Ovary (tissue), 3 donors: ENCODE measurements at regions not wholly inside any gene's neighbourhood (a gene's known extent, or its start where the extent isn't known, plus 50 kb on each side); places are given as distances from the start of the nearest gene placed in this dataset.

ENCODE experiments used
- POLR2A ChIP-seq: fragments of 450-650 bp; IDR thresholded peaks from one replicate; pipeline ENCODE4 v1.6.1; 2017; ENCODE audit warnings: antibody characterized with exemption, mild to moderate bottlenecking, moderate library complexity
- TF ChIP-seq, protein P1 (sequence below), 3 donors: fragments of 450-650 bp in 2 of 3; fragments of 200-600 bp in 1 of 3; IDR thresholded peaks; one replicate each; pipeline versions ENCODE4 v1.5.1 to v1.8.0; 2016 to 2022; ENCODE audit warnings: antibody characterized with exemption in 3 of 3, mild to moderate bottlenecking in 1 of 3
- donor health status: DM: no; HTN: no; CAD: no.

DNA sequence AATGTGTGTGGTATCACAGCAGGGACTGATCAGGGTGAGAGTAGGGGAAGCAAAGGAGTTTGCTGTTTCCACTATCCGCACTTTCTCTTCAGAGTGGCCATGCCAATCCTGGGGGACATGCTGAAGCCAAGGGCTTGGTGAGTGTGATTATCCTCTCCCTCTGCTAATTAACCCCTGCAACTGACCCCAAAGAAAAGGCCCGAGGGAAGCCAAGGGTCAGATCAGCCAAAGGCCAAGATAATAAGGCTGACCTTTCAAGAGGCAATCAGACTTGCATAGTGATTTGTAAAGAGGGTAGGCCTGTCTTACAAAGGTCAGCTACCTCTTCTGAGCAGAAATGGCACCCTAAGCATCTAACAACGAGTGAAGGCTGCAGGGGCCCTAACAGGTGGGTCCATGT lies 420.5 kb upstream of the CPEB2 start:
- TF ChIP-seq, protein P1, sequence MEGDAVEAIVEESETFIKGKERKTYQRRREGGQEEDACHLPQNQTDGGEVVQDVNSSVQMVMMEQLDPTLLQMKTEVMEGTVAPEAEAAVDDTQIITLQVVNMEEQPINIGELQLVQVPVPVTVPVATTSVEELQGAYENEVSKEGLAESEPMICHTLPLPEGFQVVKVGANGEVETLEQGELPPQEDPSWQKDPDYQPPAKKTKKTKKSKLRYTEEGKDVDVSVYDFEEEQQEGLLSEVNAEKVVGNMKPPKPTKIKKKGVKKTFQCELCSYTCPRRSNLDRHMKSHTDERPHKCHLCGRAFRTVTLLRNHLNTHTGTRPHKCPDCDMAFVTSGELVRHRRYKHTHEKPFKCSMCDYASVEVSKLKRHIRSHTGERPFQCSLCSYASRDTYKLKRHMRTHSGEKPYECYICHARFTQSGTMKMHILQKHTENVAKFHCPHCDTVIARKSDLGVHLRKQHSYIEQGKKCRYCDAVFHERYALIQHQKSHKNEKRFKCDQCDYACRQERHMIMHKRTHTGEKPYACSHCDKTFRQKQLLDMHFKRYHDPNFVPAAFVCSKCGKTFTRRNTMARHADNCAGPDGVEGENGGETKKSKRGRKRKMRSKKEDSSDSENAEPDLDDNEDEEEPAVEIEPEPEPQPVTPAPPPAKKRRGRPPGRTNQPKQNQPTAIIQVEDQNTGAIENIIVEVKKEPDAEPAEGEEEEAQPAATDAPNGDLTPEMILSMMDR (IDR thresholded peaks at IDR 0.05): no peak
- no peak for TF ChIP-seq POLR2A
